HEK293 (cell line): ENCODE measurements at regions not wholly inside any gene's neighbourhood (a gene's known extent, or its start where the extent isn't known, plus 50 kb on each side); places are given as distances from the start of the nearest gene placed in this dataset.

Experiments
- CTCF ChIA-PET: fragments of 350-600 bp; formaldehyde crosslinking; extraction: SDS; loops from one replicate; lab custom pipeline; 2021; ENCODE audit warnings: antibody characterized with exemption; lab: Yijun Ruan, JAX
- POLR2A ChIA-PET: fragments of 300-600 bp; formaldehyde crosslinking; extraction: SDS; loops from one replicate; lab custom pipeline; 2020; ENCODE audit warnings: antibody characterized with exemption, inconsistent platforms; lab: Yijun Ruan, JAX
- H3K27ac ChIP-seq: fragments of 200-500 bp; sonication (Bioruptor generic); 2 replicates; pipeline ENCODE4 v1.5.1; 2014; ENCODE audit warnings: low read depth, low read length, control low read depth, inconsistent platforms; ENCODE audit errors: extremely low read depth
- H3K36me3 ChIP-seq, 2 experiments: fragments of 200-500 bp in 1 of 2; sonication (Bioruptor generic) in 1 of 2; 1 replicate in 1 of 2; 2 replicates in 1 of 2; pipeline ENCODE4 v1.5.1; 2014 to 2017; ENCODE audit warnings: inconsistent platforms in 2 of 2, low read length in 2 of 2; ENCODE audit not compliant: control insufficient read depth in 2 of 2, insufficient read depth in 1 of 2
- H3K4me1 ChIP-seq: fragments of 200-500 bp; sonication (Bioruptor generic); 2 replicates; pipeline ENCODE4 v1.5.1; 2014; ENCODE audit warnings: mild to moderate bottlenecking, low read length, inconsistent platforms; ENCODE audit not compliant: control insufficient read depth, insufficient read depth
- H3K4me3 ChIP-seq: 2 replicates; pipeline ENCODE4 v1.5.1; 2011; ENCODE audit warnings: low read depth, mild to moderate bottlenecking, control low read depth, low read length, moderate library complexity
- H3K9me3 ChIP-seq: fragments of 200-500 bp; sonication (Bioruptor generic); 2 replicates; pipeline ENCODE4 v1.5.1; 2014; ENCODE audit warnings: low read depth, low read length, inconsistent platforms; ENCODE audit not compliant: control insufficient read depth, insufficient read depth
- BCL11B ChIP-seq: fragments of 450-650 bp; formaldehyde crosslinking; IDR thresholded peaks from 2 replicates; pipeline ENCODE4 v1.5.1; 2016; ENCODE audit warnings: low read depth, missing biosample characterization, missing genetic modification characterization
- GLI2 ChIP-seq: fragments of 450-650 bp; formaldehyde crosslinking; IDR thresholded peaks from 2 replicates; pipeline ENCODE4; 2017; ENCODE audit warnings: missing biosample characterization, missing genetic modification characterization, low read depth, borderline replicate concordance
- KLF1 ChIP-seq: fragments of 450-650 bp; formaldehyde crosslinking; IDR thresholded peaks from 2 replicates; pipeline ENCODE4 v1.5.1; 2016; ENCODE audit warnings: missing biosample characterization, missing genetic modification characterization
- WT1 ChIP-seq: fragments of 450-650 bp; formaldehyde crosslinking; IDR thresholded peaks from 2 replicates; pipeline ENCODE4 v1.5.1; 2016; ENCODE audit warnings: missing biosample characterization, missing genetic modification characterization
- YY1 ChIP-seq: fragments of 450-650 bp; formaldehyde crosslinking; IDR thresholded peaks from 2 replicates; pipeline ENCODE4 v1.5.1; 2018; ENCODE audit warnings: missing biosample characterization, missing genetic modification characterization
- ZBTB1 ChIP-seq: fragments of 450-650 bp; formaldehyde crosslinking; IDR thresholded peaks from 2 replicates; pipeline ENCODE4 v1.5.1; 2016; ENCODE audit warnings: missing biosample characterization, missing genetic modification characterization
- ZBTB17 ChIP-seq: fragments of 450-650 bp; formaldehyde crosslinking; IDR thresholded peaks from 2 replicates; pipeline ENCODE4 v1.5.1; 2016; ENCODE audit warnings: missing biosample characterization, missing genetic modification characterization
- ZNF140 ChIP-seq: fragments of 450-650 bp; formaldehyde crosslinking; IDR thresholded peaks from 2 replicates; pipeline ENCODE4 v1.5.1; 2016; ENCODE audit warnings: missing biosample characterization, missing genetic modification characterization
- ZNF155 ChIP-seq: fragments of 450-650 bp; formaldehyde crosslinking; IDR thresholded peaks from 2 replicates; pipeline ENCODE4 v1.5.1; 2016; ENCODE audit warnings: missing biosample characterization, missing genetic modification characterization
- ZNF16 ChIP-seq: fragments of 450-650 bp; formaldehyde crosslinking; IDR thresholded peaks from 2 replicates; pipeline ENCODE4 v1.5.1; 2016; ENCODE audit warnings: low read depth, missing biosample characterization, missing genetic modification characterization
- ZNF174 ChIP-seq: fragments of 450-650 bp; formaldehyde crosslinking; IDR thresholded peaks from 2 replicates; pipeline ENCODE4 v1.5.0; 2017; ENCODE audit warnings: missing biosample characterization, mild to moderate bottlenecking, missing genetic modification characterization
- ZNF2 ChIP-seq: fragments of 450-650 bp; formaldehyde crosslinking; IDR thresholded peaks from 2 replicates; pipeline ENCODE4 v1.5.1; 2016; ENCODE audit warnings: missing biosample characterization, missing genetic modification characterization
- ZNF221 ChIP-seq: fragments of 450-650 bp; formaldehyde crosslinking; IDR thresholded peaks from 2 replicates; pipeline ENCODE4 v1.5.1; 2017; ENCODE audit warnings: missing biosample characterization, missing genetic modification characterization, borderline replicate concordance
- ZNF266 ChIP-seq: fragments of 450-650 bp; formaldehyde crosslinking; IDR thresholded peaks from 2 replicates; pipeline ENCODE4 v1.5.1; 2016; ENCODE audit warnings: missing biosample characterization, missing genetic modification characterization, low read depth
- ZNF501 ChIP-seq: fragments of 450-650 bp; formaldehyde crosslinking; IDR thresholded peaks from 2 replicates; pipeline ENCODE4 v1.5.1; 2016; ENCODE audit warnings: missing biosample characterization, missing genetic modification characterization
- ZNF600 ChIP-seq: fragments of 450-650 bp; formaldehyde crosslinking; IDR thresholded peaks from 2 replicates; pipeline ENCODE4 v1.5.1; 2016; ENCODE audit warnings: missing biosample characterization, missing genetic modification characterization
- ZNF621 ChIP-seq: fragments of 450-650 bp; formaldehyde crosslinking; IDR thresholded peaks from 2 replicates; pipeline ENCODE4 v1.5.1; 2017; ENCODE audit warnings: missing biosample characterization, missing genetic modification characterization
- ZNF624 ChIP-seq: fragments of 450-650 bp; formaldehyde crosslinking; IDR thresholded peaks from 2 replicates; pipeline ENCODE4 v1.5.1; 2017; ENCODE audit warnings: missing biosample characterization, missing genetic modification characterization
- ZNF747 ChIP-seq: fragments of 450-650 bp; formaldehyde crosslinking; IDR thresholded peaks from 2 replicates; pipeline ENCODE4 v1.5.1; 2016; ENCODE audit warnings: missing biosample characterization, missing genetic modification characterization
- ZNF785 ChIP-seq: fragments of 450-650 bp; formaldehyde crosslinking; IDR thresholded peaks from 2 replicates; pipeline ENCODE4 v1.5.1; 2016; ENCODE audit warnings: missing biosample characterization, missing genetic modification characterization
- ZNF830 ChIP-seq: fragments of 450-650 bp; IDR thresholded peaks from 2 replicates; pipeline ENCODE4 v1.5.0; 2018; ENCODE audit warnings: missing biosample characterization, missing genetic modification characterization, low read depth, mild to moderate bottlenecking, moderate library complexity
- TF ChIP-seq, protein P1 (sequence below): fragments of 450-650 bp; formaldehyde crosslinking; optimal IDR thresholded peaks from 2 replicates; pipeline ENCODE3; 2016; ENCODE audit warnings: missing biosample characterization, mild to moderate bottlenecking, missing genetic modification characterization
- TF ChIP-seq, protein P2 (sequence below): fragments of 450-650 bp; IDR thresholded peaks from 2 replicates; pipeline ENCODE4 v1.5.1; 2018; ENCODE audit warnings: missing biosample characterization, missing genetic modification characterization
- TF ChIP-seq, protein P3 (sequence below): fragments of 450-650 bp; formaldehyde crosslinking; IDR thresholded peaks from 2 replicates; pipeline ENCODE4 v1.5.1; 2016; ENCODE audit warnings: missing biosample characterization, missing genetic modification characterization
- TF ChIP-seq, protein P4 (sequence below): fragments of 450-650 bp; formaldehyde crosslinking; IDR thresholded peaks from 2 replicates; pipeline ENCODE4 v1.5.1; 2016; ENCODE audit warnings: missing biosample characterization, missing genetic modification characterization
- TF ChIP-seq, protein P5 (sequence below): fragments of 450-650 bp; formaldehyde crosslinking; IDR thresholded peaks from 2 replicates; pipeline ENCODE4 v1.5.1; 2016; ENCODE audit warnings: missing biosample characterization, missing genetic modification characterization
- TF ChIP-seq, protein P6 (sequence below): fragments of 450-650 bp; formaldehyde crosslinking; IDR thresholded peaks from 2 replicates; pipeline ENCODE4 v1.5.1; 2017; ENCODE audit warnings: missing biosample characterization, missing genetic modification characterization

DNA sequence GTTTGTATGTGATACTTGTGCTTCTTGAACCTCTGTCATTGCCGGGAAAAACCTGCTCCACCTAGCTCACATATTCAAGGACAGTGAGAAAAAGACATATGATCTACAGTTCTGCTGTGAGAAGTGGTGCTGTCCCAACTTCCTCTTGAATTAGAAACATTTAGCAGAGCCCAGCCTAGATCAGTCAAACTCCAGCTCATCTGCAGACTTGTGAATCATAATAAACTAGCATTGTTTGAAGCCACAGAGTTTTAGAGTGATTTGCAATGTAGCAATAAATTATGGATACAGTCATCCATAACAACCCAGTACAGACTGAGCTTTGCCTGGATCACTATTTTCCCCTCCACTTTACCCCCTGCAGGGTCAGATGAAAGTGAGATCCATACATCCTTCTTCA, 497.8 kb downstream of the PLA2G4A start:
- H3K4me3 ChIP-seq = no peak overlapping the region
- ChIA-PET CTCF (no interaction called here), POLR2A (no interaction called here)
- H3K36me3 ChIP-seq = no peaks in the 10 kb centered on the region
- H3K9me3 ChIP-seq = no peaks in the 10 kb centered on the region
- no peak overlapping the region for H3K27ac ChIP-seq
- no peak for TF ChIP-seq YY1 (tag by site-specific recombination)
- TF ChIP-seq ZNF747 (tag by site-specific recombination) = no peak
- TF ChIP-seq ZNF16 (tag by site-specific recombination) = no peak
- TF ChIP-seq ZNF174 (tag by site-specific recombination) = no peak
- TF ChIP-seq WT1 (tag by site-specific recombination) = no peak
- no peak for TF ChIP-seq GLI2 (tag by site-specific recombination)
- TF ChIP-seq ZBTB17 (tag by site-specific recombination) = no peak
- TF ChIP-seq, protein P1, sequence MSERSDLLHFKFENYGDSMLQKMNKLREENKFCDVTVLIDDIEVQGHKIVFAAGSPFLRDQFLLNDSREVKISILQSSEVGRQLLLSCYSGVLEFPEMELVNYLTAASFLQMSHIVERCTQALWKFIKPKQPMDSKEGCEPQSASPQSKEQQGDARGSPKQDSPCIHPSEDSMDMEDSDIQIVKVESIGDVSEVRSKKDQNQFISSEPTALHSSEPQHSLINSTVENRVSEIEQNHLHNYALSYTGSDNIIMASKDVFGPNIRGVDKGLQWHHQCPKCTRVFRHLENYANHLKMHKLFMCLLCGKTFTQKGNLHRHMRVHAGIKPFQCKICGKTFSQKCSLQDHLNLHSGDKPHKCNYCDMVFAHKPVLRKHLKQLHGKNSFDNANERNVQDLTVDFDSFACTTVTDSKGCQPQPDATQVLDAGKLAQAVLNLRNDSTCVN = no peak
- no peak for TF ChIP-seq ZNF621 (tag by site-specific recombination)
- TF ChIP-seq, protein P2, sequence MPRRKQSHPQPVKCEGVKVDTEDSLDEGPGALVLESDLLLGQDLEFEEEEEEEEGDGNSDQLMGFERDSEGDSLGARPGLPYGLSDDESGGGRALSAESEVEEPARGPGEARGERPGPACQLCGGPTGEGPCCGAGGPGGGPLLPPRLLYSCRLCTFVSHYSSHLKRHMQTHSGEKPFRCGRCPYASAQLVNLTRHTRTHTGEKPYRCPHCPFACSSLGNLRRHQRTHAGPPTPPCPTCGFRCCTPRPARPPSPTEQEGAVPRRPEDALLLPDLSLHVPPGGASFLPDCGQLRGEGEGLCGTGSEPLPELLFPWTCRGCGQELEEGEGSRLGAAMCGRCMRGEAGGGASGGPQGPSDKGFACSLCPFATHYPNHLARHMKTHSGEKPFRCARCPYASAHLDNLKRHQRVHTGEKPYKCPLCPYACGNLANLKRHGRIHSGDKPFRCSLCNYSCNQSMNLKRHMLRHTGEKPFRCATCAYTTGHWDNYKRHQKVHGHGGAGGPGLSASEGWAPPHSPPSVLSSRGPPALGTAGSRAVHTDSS (tag by site-specific recombination) = no peak
- TF ChIP-seq ZNF785 (tag by site-specific recombination) = no peak
- H3K4me1 ChIP-seq = no peaks in the 10 kb centered on the region

DNA sequence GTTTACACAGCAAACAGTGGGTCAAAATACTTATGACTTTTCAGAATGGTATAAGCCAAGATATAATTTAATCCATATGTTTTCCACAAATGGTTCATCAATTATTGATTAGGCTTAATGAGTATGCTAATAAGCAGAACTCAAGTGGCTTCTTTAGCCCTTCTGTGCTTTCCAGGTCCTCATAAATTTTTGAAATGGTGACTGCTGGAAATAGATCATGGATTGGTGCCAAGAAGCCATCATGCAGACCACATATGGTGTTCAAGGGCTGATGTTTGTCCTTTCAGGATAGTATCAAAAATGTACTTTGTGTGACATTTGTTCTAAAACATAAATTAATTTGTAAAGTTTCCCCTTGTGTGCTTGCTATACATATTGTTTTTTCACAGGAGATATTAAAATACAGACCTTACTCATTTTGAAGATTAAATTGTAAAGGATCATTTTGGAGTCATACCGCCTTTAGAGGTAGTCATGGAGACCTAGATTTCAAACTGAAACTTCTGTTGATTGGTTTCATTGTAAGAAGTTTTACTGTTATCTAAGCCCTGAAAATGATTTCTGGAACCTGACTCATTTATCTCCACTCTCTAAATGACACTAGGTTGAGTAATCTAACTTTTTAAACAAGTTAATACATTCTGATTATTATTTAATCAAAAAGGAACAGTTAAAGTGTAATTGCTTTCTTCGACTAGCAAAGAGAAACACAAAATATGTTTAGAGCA, 507.9 kb downstream of the PLA2G4A start:
- no peaks in the 10 kb centered on the region for H3K4me1 ChIP-seq
- CTCF ChIA-PET = no interaction called here
- H3K9me3 ChIP-seq = no peaks in the 10 kb centered on the region
- no peaks in the 10 kb centered on the region for H3K36me3 ChIP-seq
- H3K27ac ChIP-seq = no peak overlapping the region
- POLR2A ChIA-PET = no interaction called here
- no peak overlapping the region for H3K4me3 ChIP-seq
- TF ChIP-seq ZNF221 (tag by site-specific recombination) (no peak), ZNF501 (tag by site-specific recombination) (no peak), ZNF624 (tag by site-specific recombination) (no peak), ZBTB17 (tag by site-specific recombination) (no peak), ZNF140 (tag by site-specific recombination) (no peak), ZNF830 (tag by site-specific recombination) (no peak), ZNF747 (tag by site-specific recombination) (no peak), ZNF266 (tag by site-specific recombination) (no peak), KLF1 (tag by site-specific recombination) (no peak), ZNF2 (tag by site-specific recombination) (no peak), BCL11B (tag by site-specific recombination) (no peak), ZNF600 (tag by site-specific recombination) (no peak), ZBTB1 (tag by site-specific recombination) (no peak), ZNF155 (no peak)
- TF ChIP-seq, protein P3, sequence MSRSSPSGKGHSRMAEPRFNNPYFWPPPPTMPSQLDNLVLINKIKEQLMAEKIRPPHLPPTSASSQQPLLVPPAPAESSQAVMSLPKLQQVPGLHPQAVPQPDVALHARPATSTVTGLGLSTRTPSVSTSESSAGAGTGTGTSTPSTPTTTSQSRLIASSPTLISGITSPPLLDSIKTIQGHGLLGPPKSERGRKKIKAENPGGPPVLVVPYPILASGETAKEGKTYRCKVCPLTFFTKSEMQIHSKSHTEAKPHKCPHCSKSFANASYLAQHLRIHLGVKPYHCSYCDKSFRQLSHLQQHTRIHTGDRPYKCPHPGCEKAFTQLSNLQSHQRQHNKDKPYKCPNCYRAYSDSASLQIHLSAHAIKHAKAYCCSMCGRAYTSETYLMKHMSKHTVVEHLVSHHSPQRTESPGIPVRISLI (tag by site-specific recombination) = no peak
- TF ChIP-seq, protein P4, sequence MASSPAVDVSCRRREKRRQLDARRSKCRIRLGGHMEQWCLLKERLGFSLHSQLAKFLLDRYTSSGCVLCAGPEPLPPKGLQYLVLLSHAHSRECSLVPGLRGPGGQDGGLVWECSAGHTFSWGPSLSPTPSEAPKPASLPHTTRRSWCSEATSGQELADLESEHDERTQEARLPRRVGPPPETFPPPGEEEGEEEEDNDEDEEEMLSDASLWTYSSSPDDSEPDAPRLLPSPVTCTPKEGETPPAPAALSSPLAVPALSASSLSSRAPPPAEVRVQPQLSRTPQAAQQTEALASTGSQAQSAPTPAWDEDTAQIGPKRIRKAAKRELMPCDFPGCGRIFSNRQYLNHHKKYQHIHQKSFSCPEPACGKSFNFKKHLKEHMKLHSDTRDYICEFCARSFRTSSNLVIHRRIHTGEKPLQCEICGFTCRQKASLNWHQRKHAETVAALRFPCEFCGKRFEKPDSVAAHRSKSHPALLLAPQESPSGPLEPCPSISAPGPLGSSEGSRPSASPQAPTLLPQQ (tag by site-specific recombination) = no peak
- TF ChIP-seq, protein P5, sequence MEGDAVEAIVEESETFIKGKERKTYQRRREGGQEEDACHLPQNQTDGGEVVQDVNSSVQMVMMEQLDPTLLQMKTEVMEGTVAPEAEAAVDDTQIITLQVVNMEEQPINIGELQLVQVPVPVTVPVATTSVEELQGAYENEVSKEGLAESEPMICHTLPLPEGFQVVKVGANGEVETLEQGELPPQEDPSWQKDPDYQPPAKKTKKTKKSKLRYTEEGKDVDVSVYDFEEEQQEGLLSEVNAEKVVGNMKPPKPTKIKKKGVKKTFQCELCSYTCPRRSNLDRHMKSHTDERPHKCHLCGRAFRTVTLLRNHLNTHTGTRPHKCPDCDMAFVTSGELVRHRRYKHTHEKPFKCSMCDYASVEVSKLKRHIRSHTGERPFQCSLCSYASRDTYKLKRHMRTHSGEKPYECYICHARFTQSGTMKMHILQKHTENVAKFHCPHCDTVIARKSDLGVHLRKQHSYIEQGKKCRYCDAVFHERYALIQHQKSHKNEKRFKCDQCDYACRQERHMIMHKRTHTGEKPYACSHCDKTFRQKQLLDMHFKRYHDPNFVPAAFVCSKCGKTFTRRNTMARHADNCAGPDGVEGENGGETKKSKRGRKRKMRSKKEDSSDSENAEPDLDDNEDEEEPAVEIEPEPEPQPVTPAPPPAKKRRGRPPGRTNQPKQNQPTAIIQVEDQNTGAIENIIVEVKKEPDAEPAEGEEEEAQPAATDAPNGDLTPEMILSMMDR (tag by site-specific recombination) = no peak
- TF ChIP-seq, protein P6, sequence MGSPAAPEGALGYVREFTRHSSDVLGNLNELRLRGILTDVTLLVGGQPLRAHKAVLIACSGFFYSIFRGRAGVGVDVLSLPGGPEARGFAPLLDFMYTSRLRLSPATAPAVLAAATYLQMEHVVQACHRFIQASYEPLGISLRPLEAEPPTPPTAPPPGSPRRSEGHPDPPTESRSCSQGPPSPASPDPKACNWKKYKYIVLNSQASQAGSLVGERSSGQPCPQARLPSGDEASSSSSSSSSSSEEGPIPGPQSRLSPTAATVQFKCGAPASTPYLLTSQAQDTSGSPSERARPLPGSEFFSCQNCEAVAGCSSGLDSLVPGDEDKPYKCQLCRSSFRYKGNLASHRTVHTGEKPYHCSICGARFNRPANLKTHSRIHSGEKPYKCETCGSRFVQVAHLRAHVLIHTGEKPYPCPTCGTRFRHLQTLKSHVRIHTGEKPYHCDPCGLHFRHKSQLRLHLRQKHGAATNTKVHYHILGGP = no peak
